Stimulated activated effector memory CD8-positive, alpha-beta T cell treated with anti-CD3 and anti-CD28 coated beads, Interleukin-12 subunit alpha, Interleukin-12 subunit beta, amount 100 ng/mL, for 72 hours (primary cell): ENCODE measurements at regions not wholly inside any gene's neighbourhood (a gene's known extent, or its start where the extent isn't known, plus 50 kb on each side); places are given as distances from the start of the nearest gene placed in this dataset.

Source experiments
- ATAC-seq: fragments of 150-1000 bp; cut with Tn5 transposase; 2 replicates; pipeline ENCODE4 v1.10.0; 2021
- DNase-seq, 2 donors: peaks; one replicate each; pipeline ENCODE4 v3.0.0; 2021 to 2022; ENCODE audit warnings: low spot score in 2 of 2
- H3K27ac Mint-ChIP-seq: one replicate; pipeline ENCODE4 v1.8.0; 2022; ENCODE audit warnings: mild to moderate bottlenecking, mixed read lengths
- H3K36me3 Mint-ChIP-seq: one replicate; pipeline ENCODE4 v1.8.0; 2022; ENCODE audit warnings: mild to moderate bottlenecking, mixed read lengths
- H3K4me1 Mint-ChIP-seq: one replicate; pipeline ENCODE4 v1.8.0; 2022; ENCODE audit warnings: mixed read lengths
- H3K4me3 Mint-ChIP-seq: one replicate; pipeline ENCODE4 v1.8.0; 2022; ENCODE audit warnings: mild to moderate bottlenecking, mixed read lengths
- H3K9me3 Mint-ChIP-seq: one replicate; pipeline ENCODE4 v1.8.0; 2022; ENCODE audit warnings: mixed read lengths

GRCh38 chr5:88558366-88558765 lies 289.7 kb upstream of the TMEM161B start:
- ATAC-seq (no peak), DNase-seq (no peak)
- no peaks in the 10 kb centered on the region for H3K36me3 Mint-ChIP-seq
- no peaks in the 10 kb centered on the region for H3K9me3 Mint-ChIP-seq
- H3K27ac Mint-ChIP-seq, result no peak overlapping the region
- H3K4me1 Mint-ChIP-seq, result no peaks in the 10 kb centered on the region
- H3K4me3 Mint-ChIP-seq, result no peak overlapping the region

- no peak for ATAC-seq
- no peak overlapping the region for H3K27ac Mint-ChIP-seq
These were observed 289.2 kb upstream of the TMEM161B start for GRCh38 chr5:88557881-88558280.

GRCh38 chr5:88557131-88557530 lies 288.5 kb upstream of the TMEM161B start:
- H3K4me1 Mint-ChIP-seq, result no peaks in the 10 kb centered on the region
- H3K4me3 Mint-ChIP-seq, result no peak overlapping the region
- no peak for DNase-seq
- H3K9me3 Mint-ChIP-seq, result no peaks in the 10 kb centered on the region
- H3K36me3 Mint-ChIP-seq, result no peaks in the 10 kb centered on the region
- H3K27ac Mint-ChIP-seq, result no peak overlapping the region
- ATAC-seq, result no peak

More at GRCh38 chr5:88557881-88558280, 289.2 kb upstream of the TMEM161B start:
- DNase-seq, result no peak
- no peaks in the 10 kb centered on the region for H3K4me1 Mint-ChIP-seq
- H3K4me3 Mint-ChIP-seq, result no peak overlapping the region
- no peaks in the 10 kb centered on the region for H3K36me3 Mint-ChIP-seq
- no peaks in the 10 kb centered on the region for H3K9me3 Mint-ChIP-seq

- DNase-seq (no peak), ATAC-seq (no peak)
- no peaks in the 10 kb centered on the region for H3K9me3 Mint-ChIP-seq
- no peak overlapping the region for H3K4me3 Mint-ChIP-seq
- H3K4me1 Mint-ChIP-seq, result no peaks in the 10 kb centered on the region
- H3K27ac Mint-ChIP-seq, result no peak overlapping the region
- no peaks in the 10 kb centered on the region for H3K36me3 Mint-ChIP-seq
These were observed 287.8 kb upstream of the TMEM161B start for GRCh38 chr5:88556406-88556805.

- no peak overlapping the region for H3K27ac Mint-ChIP-seq
- no peaks in the 10 kb centered on the region for H3K36me3 Mint-ChIP-seq
- DNase-seq (no peak), ATAC-seq (no peak)
- H3K4me1 Mint-ChIP-seq, result no peaks in the 10 kb centered on the region
- H3K9me3 Mint-ChIP-seq, result no peaks in the 10 kb centered on the region
- no peak overlapping the region for H3K4me3 Mint-ChIP-seq
These were observed 287.0 kb upstream of the TMEM161B start for GRCh38 chr5:88555674-88556073.

- Mint-ChIP-seq H3K4me3 (no peak overlapping the region), H3K9me3 (no peaks in the 10 kb centered on the region), H3K4me1 (no peaks in the 10 kb centered on the region), H3K27ac (no peak overlapping the region), H3K36me3 (no peaks in the 10 kb centered on the region)
- ATAC-seq, result no peak
- DNase-seq, result no peak
These were observed 285.3 kb upstream of the TMEM161B start for GRCh38 chr5:88553986-88554385.

- no peak overlapping the region for H3K4me3 Mint-ChIP-seq
- no peaks in the 10 kb centered on the region for H3K9me3 Mint-ChIP-seq
- no peak for ATAC-seq
- no peaks in the 10 kb centered on the region for H3K4me1 Mint-ChIP-seq
- DNase-seq, result no peak
- no peaks in the 10 kb centered on the region for H3K36me3 Mint-ChIP-seq
- H3K27ac Mint-ChIP-seq, result no peak overlapping the region
These were observed 284.7 kb upstream of the TMEM161B start for GRCh38 chr5:88553136-88553875.

- Mint-ChIP-seq H3K27ac (no peak overlapping the region), H3K36me3 (no peaks in the 10 kb centered on the region), H3K4me1 (no peaks in the 10 kb centered on the region), H3K4me3 (no peak overlapping the region), H3K9me3 (no peaks in the 10 kb centered on the region)
- no peak for DNase-seq
- no peak for ATAC-seq
These were observed 283.8 kb upstream of the TMEM161B start for GRCh38 chr5:88552426-88552825.

- DNase-seq (no peak), ATAC-seq (no peak)
- Mint-ChIP-seq H3K9me3 (no peaks in the 10 kb centered on the region), H3K4me1 (no peaks in the 10 kb centered on the region), H3K36me3 (no peaks in the 10 kb centered on the region), H3K27ac (no peak overlapping the region), H3K4me3 (no peak overlapping the region)
These were observed 283.2 kb upstream of the TMEM161B start for GRCh38 chr5:88551724-88552345.

GRCh38 chr5:88550736-88551135 lies 282.1 kb upstream of the TMEM161B start:
- ATAC-seq, result no peak
- Mint-ChIP-seq H3K4me3 (no peak overlapping the region), H3K9me3 (no peaks in the 10 kb centered on the region), H3K4me1 (no peaks in the 10 kb centered on the region), H3K36me3 (no peaks in the 10 kb centered on the region), H3K27ac (no peak overlapping the region)
- DNase-seq, result no peak

- ATAC-seq (no peak), DNase-seq (no peak)
- Mint-ChIP-seq H3K9me3 (no peaks in the 10 kb centered on the region), H3K4me3 (no peak overlapping the region), H3K27ac (no peak overlapping the region), H3K36me3 (no peaks in the 10 kb centered on the region), H3K4me1 (no peaks in the 10 kb centered on the region)
These were observed 279.6 kb upstream of the TMEM161B start for GRCh38 chr5:88548136-88548805.

- DNase-seq (no peak), ATAC-seq (no peak)
- H3K36me3 Mint-ChIP-seq, result no peaks in the 10 kb centered on the region
- H3K9me3 Mint-ChIP-seq, result no peaks in the 10 kb centered on the region
- H3K4me3 Mint-ChIP-seq, result no peak overlapping the region
- no peaks in the 10 kb centered on the region for H3K4me1 Mint-ChIP-seq
- H3K27ac Mint-ChIP-seq, result no peak overlapping the region
These were observed 276.7 kb upstream of the TMEM161B start for GRCh38 chr5:88545338-88545737.

- Mint-ChIP-seq H3K4me1 (no peaks in the 10 kb centered on the region), H3K36me3 (no peaks in the 10 kb centered on the region), H3K9me3 (no peaks in the 10 kb centered on the region), H3K4me3 (no peak overlapping the region), H3K27ac (no peak overlapping the region)
- no peak for DNase-seq
- ATAC-seq, result no peak
These were observed 276.0 kb upstream of the TMEM161B start for GRCh38 chr5:88544671-88545070.

GRCh38 chr5:88544136-88544645 lies 275.5 kb upstream of the TMEM161B start:
- no peak for DNase-seq
- H3K4me1 Mint-ChIP-seq, result no peaks in the 10 kb centered on the region
- no peak for ATAC-seq
- H3K4me3 Mint-ChIP-seq, result no peak overlapping the region
- H3K27ac Mint-ChIP-seq, result no peak overlapping the region
- no peaks in the 10 kb centered on the region for H3K9me3 Mint-ChIP-seq
- no peaks in the 10 kb centered on the region for H3K36me3 Mint-ChIP-seq

- Mint-ChIP-seq H3K36me3 (no peaks in the 10 kb centered on the region), H3K4me1 (no peaks in the 10 kb centered on the region), H3K27ac (no peak overlapping the region), H3K9me3 (no peaks in the 10 kb centered on the region), H3K4me3 (no peak overlapping the region)
- ATAC-seq (no peak), DNase-seq (no peak)
These were observed 274.1 kb upstream of the TMEM161B start for GRCh38 chr5:88542786-88543185.
